Adrenal gland (tissue), 9 donors: ENCODE measurements at regions not wholly inside any gene's neighbourhood (a gene's known extent, or its start where the extent isn't known, plus 50 kb on each side); places are given as distances from the start of the nearest gene placed in this dataset.

ENCODE experiments used
- DNase-seq, 7 donors: peaks; one replicate each; pipeline ENCODE4 v3.0.0-alpha.2; 2019 to 2020
- H3K27ac ChIP-seq, 5 donors: fragments of 200-600 bp; sonication (generic) in 4 of 5; 1 replicate in 3 of 5; 2 replicates in 2 of 5; pipeline versions ENCODE4 v1.5.1 to v1.8.0; 2016 to 2020; ENCODE audit warnings: mild to moderate bottlenecking in 1 of 5
- H3K27me3 ChIP-seq: fragments of 200-600 bp; 2 replicates; pipeline ENCODE4 v1.8.0; 2021
- H3K36me3 ChIP-seq, 2 donors: fragments of 200-600 bp; replicated peaks in 1 of 2; 1 replicate in 1 of 2; 2 replicates in 1 of 2; pipeline versions ENCODE4 v1.5.1 to v1.8.0; 2018 to 2022
- H3K4me1 ChIP-seq, 2 donors: fragments of 200-600 bp; replicated peaks in 1 of 2; 1 replicate in 1 of 2; 2 replicates in 1 of 2; pipeline versions ENCODE4 v1.5.1 to v1.8.0; 2018 to 2021
- H3K4me3 ChIP-seq, 4 donors: fragments of 200-600 bp; sonication (generic) in 3 of 4; one replicate each; pipeline ENCODE4 v1.5.1; 2016 to 2018
- H3K9me3 ChIP-seq, 3 donors: fragments of 200-600 bp; sonication (generic) in 1 of 3; replicated peaks in 1 of 3; 1 replicate in 2 of 3; 2 replicates in 1 of 3; pipeline versions ENCODE4 v1.5.1 to v1.8.0; 2016 to 2021
- CTCF ChIP-seq, 6 experiments: fragments of 450-650 bp in 4 of 6; fragments of 200-600 bp in 2 of 6; sonication (generic) in 1 of 6; IDR thresholded peaks; 1 replicate in 5 of 6; 2 replicates in 1 of 6; pipeline versions ENCODE4 v1.5.1 to v1.8.0; 2016 to 2021; ENCODE audit warnings: antibody characterized with exemption in 6 of 6, mild to moderate bottlenecking in 2 of 6, moderate library complexity in 1 of 6
- POLR2A ChIP-seq, 2 donors: fragments of 450-650 bp; IDR thresholded peaks; one replicate each; pipeline ENCODE4 v1.6.1; 2017; ENCODE audit warnings: antibody characterized with exemption in 2 of 2, mild to moderate bottlenecking in 2 of 2, moderate library complexity in 1 of 2
- WGBS, 4 donors: extraction: QIAGEN DNeasy Blood & Tissue Kit in 2 of 4; methylation state at CpG; one replicate each; pipeline versions ENCODE4 v1.1.5 to v1.1.7; 2013 to 2017; 5-methylcytosine and 5-hydroxymethylcytosine counted together
- intact Hi-C, 2 donors: fragments of 100-400 bp; cut with DNase I; formaldehyde crosslinking; loops; one replicate each; pipeline versions ENCODE4 v1.14.1 to v1.15.0; 2022 to 2023
- donor health status: healthy with polysubstance abuse.
- donor health status: Bipolar disorder and iron deficiency.
- donor health status: DM: yes; HTN: yes; CAD: no.
- donor health status: DM: no; HTN: no; CAD: no.
- donor health status: DM: no; HTN: no; CAD: no.

GRCh38 chr2:41123341-41123740, 671.5 kb upstream of the SLC8A1 start:
- 32 to 38% (median 34%) methylated on average over 1 of the region's 1 CpG for WGBS, 4 donors
- DNase-seq: no peak
- Histone ChIP-seq H3K27ac (no peak overlapping the region), H3K9me3 (no peaks in the 10 kb centered on the region), H3K36me3 (no peaks in the 10 kb centered on the region), H3K4me3 (no peak overlapping the region), H3K4me1 (no peaks in the 10 kb centered on the region), H3K27me3 (no peaks in the 10 kb centered on the region)
- intact Hi-C loops: no loop called here
- TF ChIP-seq POLR2A (IDR thresholded peaks at IDR 0.05) (no peak), CTCF (IDR thresholded peaks at IDR 0.05) (no peak)

- TF ChIP-seq CTCF (IDR thresholded peaks at IDR 0.05) (no peak), POLR2A (IDR thresholded peaks at IDR 0.05) (no peak)
- Histone ChIP-seq H3K4me1 (no peaks in the 10 kb centered on the region), H3K27ac (no peak overlapping the region), H3K36me3 (no peaks in the 10 kb centered on the region), H3K4me3 (no peak overlapping the region), H3K27me3 (no peaks in the 10 kb centered on the region), H3K9me3 (no peaks in the 10 kb centered on the region)
- DNase-seq: no peak
- 56 to 82% (median 64%) methylated on average over 2 to 3 of the region's 3 CpGs for WGBS, 4 donors
- intact Hi-C loops: no loop called here
Measured at GRCh38 chr2:41127351-41127750, 675.5 kb upstream of the SLC8A1 start.

- no peak for DNase-seq
- intact Hi-C loops: no loop called here
Measured at GRCh38 chr2:41129988-41130387, 678.1 kb upstream of the SLC8A1 start.

GRCh38 chr2:41137031-41137430, 685.1 kb upstream of the SLC8A1 start:
- intact Hi-C loops: no loop called here
- H3K27me3 ChIP-seq: no peaks in the 10 kb centered on the region
- TF ChIP-seq CTCF (IDR thresholded peaks at IDR 0.05) (no peak), POLR2A (IDR thresholded peaks at IDR 0.05) (no peak)
- H3K36me3 ChIP-seq: no peaks in the 10 kb centered on the region
- peak overlapping the region in 1 of 4 donors; percentile 28 for H3K4me3 ChIP-seq
- 9 to 17% (median 11%) methylated on average over 1 of the region's 1 CpG for WGBS, 4 donors
- no peak overlapping the region for H3K27ac ChIP-seq
- DNase-seq: no peak
- H3K4me1 ChIP-seq: peaks cover 9 to 10% of the 10 kb centered on the region in 2 donors
- no peaks in the 10 kb centered on the region for H3K9me3 ChIP-seq

More at GRCh38 chr2:41129988-41130387, 678.1 kb upstream of the SLC8A1 start:
- Histone ChIP-seq H3K27me3 (no peaks in the 10 kb centered on the region), H3K27ac (no peak overlapping the region), H3K4me1 (no peaks in the 10 kb centered on the region), H3K9me3 (no peaks in the 10 kb centered on the region), H3K4me3 (no peak overlapping the region), H3K36me3 (no peaks in the 10 kb centered on the region)
- TF ChIP-seq POLR2A (IDR thresholded peaks at IDR 0.05) (no peak), CTCF (IDR thresholded peaks at IDR 0.05) (no peak)
- 64 to 71% (median 67%) methylated on average over 3 of the region's 3 CpGs for WGBS, 4 donors
